HG02588 (cell line): ENCODE measurements at regions not wholly inside any gene's neighbourhood (a gene's known extent, or its start where the extent isn't known, plus 50 kb on each side); places are given as distances from the start of the nearest gene placed in this dataset.
A peak's percentile ranks its signal among the peaks of the same experiment; 100 is the strongest.
"Not testable (repeated sequence)": the region's sequence is repeated elsewhere in the genome, so short reads cannot be mapped to it uniquely, and the experiment has no call there.

Experiments used
- ATAC-seq: cut with Tn5 transposase; IDR thresholded peaks from one replicate; pipeline ENCODE4 v1.9.1; 2021; ENCODE audit warnings: mild to moderate bottlenecking, moderate library complexity; ENCODE audit not compliant: unreplicated experiment

DNA sequence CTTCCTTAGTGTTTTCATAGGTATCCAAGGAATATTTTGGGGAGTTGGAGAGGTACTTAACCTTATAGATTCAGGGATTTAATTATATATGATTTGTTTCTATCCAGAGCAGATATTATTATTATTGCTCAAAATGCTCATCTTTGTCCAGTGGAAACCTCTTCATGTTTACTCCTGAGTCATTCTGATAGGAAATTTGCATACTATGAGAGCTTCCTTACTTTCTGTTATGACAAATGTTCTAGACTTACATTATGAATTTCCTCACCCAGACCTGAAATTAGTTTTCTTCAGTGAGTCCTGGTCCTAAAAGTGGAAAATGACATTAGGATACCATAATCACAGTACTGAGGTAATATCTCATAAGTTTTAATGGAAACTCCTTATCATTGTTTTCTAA is 57.5 kb upstream of the PLPPR5 start:
- no peak for ATAC-seq

- no peak for ATAC-seq
Measured at GRCh38 chr1:99069146-99069545, 64.5 kb upstream of the PLPPR5 start.

DNA sequence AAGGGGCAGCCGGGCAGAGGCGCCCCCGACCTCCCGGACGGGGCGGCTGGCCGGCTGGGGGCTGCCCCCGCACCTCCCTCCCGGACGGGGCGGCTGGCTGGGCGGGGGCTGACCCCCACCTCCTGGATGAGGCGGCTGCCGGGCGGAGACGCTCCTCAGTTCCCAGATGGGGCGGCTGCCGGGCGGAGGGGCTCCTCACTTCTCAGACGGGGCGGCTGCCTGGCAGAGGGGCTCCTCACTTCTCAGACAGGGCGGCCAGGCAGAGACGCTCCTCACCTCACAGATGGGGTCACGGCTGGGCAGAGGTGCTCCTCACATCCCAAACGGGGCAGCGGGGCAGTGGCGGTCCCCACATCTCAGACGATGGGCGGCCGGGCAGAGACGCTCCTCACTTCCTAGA is 73.9 kb upstream of the PLPPR5 start:
- ATAC-seq = not testable (repeated sequence)

- ATAC-seq = no peak
Measured at GRCh38 chr1:99082366-99082765, 77.7 kb upstream of the PLPPR5 start.

GRCh38 chr1:99083338-99083737 is 78.7 kb upstream of the PLPPR5 start:
- no peak for ATAC-seq

GRCh38 chr1:99084562-99084961 is 79.9 kb upstream of the PLPPR5 start:
- peak; percentile 74 for ATAC-seq

GRCh38 chr1:99086057-99086456 is 81.4 kb upstream of the PLPPR5 start:
- no peak for ATAC-seq

DNA sequence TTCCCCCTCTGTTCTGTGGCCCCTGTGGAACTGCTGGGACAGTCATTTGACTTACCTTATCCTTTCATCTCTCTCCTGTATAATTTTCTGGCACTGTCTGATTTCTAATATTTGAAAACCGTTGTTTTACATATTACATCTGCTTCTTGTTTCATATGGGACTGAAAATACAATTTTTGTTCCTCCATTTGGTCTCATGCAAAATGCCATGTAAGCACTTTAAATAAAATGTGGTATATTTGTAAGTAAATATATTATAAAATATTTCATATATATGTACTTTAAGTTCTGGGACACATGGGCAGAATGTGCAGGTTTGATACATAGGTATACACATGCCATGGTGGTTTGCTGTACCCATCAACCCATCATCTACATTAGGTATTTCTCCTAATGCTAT is 93.9 kb upstream of the PLPPR5 start:
- ATAC-seq = no peak

- no peak for ATAC-seq
Measured at GRCh38 chr1:99106274-99106673, 101.6 kb upstream of the PLPPR5 start.

DNA sequence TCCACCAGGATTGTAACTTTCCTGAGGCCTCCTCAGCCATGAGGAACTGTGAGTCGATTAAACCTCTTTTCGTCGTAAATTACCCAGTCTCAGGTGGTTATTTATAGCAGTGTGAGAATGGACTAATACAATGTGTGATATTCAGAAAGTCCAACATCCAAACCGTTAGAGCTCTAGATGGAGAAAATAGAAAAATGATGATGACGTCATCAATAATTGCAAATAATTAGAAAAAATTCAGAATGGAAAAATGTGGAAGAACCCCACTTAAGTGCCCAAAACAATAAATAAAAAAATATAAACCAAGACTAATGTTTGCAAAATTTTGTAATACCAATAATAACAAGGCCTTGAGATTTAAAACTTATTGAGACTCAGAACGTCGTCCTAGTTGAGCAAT is 103.0 kb upstream of the PLPPR5 start:
- ATAC-seq = no peak

DNA sequence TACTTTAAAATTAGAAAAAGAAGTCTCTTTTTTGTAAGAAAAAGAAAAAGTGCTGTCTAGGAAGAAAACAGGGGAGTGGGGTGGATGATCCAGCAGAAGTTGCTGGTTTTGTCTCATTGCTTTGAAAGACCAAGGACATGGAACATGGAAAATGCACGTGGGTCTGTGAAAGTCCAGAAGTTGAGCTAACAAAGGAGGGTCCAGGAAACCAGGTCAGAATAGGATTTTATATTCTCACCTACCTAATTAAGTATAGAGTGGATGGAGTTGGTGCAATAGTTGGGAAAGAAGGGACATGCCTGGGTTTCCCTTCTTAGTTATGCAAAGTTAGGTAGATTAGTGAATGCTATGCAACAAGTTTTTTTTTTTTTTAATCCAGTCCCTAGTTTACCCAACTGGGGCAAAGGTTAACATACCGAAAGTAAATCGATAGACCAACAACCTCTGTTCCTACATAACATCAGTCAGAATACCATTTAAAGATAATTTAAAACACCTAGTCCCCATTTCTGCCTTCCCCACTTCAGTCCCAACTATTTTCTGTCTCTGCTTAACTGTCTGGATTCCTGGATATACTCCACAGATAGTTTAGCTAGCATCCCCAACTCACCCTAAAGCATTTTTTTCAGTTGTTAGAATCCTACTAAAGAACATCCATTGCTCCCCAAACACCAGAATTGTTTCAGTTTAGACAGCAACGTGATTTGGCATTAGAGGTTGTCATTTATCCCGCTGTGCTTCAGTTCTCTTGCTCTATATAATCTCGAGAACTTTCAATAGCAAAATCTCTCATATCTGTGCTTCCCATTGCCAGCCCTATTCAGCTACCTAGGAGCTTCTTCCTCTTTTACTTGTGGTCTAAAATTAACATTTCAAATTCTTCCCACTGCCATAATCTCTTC is 105.7 kb upstream of the PLPPR5 start:
- no peak for ATAC-seq

DNA sequence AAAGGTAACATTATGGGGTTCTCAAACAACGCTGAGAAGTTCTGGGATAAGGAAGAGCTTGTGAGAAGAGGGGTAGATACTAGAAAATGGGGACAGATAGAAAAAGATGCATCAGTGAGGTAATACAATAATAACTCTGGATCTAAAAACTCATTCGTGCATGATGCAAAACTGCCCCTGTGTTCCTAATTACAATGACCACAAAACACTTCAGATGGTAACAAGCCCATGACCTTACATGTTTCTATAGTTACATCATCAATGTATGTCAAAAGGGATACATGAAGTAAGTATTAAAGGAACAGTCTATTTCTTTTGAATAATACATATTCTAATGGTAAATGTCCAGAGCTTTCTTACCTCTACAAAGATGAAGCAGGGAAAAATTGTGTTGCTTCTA is 110.6 kb upstream of the PLPPR5 start:
- no peak for ATAC-seq

DNA sequence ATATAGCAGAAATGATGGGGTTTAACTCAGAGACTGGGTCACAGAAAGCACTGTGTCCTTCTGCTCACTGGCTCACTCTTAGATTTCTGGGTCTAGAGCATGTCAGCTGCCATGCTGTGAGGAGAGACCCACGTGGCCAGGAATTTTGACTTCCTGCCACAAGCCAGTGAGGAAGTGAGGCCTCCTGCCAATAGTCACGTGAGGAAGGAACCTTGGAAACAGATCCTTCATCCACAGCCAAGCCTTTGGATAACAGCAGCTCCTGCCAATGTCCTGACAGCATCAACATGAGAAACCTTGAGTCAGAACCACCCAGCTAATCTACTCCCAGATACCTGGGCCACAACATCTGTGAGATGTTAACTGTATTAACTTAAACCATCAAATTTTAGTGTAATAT is 114.5 kb upstream of the PLPPR5 start:
- no peak for ATAC-seq

- no peak for ATAC-seq
Measured at GRCh38 chr1:99122039-99122438, 117.4 kb upstream of the PLPPR5 start.

GRCh38 chr1:99123936-99124335 is 119.3 kb upstream of the PLPPR5 start:
- ATAC-seq = no peak

DNA sequence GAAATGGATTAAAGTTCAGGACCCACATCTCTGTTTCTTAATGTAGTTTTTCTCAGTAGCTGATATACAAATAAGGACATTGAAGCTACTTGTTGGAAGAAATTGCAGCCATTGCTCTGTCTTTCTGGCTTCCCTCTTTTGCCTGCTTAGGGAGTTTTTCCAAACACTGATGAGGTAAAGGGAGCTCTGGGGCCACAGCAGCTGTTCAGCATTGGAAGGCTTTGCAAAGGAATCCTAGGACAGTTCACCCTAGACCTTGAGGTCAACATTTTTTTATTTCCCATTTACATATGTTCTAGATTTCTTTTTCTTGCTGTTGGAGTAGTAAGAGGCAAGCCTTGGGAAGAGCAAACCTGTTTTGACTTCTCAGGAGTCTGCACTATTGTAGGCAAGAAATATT is 126.9 kb upstream of the PLPPR5 start:
- no peak for ATAC-seq

DNA sequence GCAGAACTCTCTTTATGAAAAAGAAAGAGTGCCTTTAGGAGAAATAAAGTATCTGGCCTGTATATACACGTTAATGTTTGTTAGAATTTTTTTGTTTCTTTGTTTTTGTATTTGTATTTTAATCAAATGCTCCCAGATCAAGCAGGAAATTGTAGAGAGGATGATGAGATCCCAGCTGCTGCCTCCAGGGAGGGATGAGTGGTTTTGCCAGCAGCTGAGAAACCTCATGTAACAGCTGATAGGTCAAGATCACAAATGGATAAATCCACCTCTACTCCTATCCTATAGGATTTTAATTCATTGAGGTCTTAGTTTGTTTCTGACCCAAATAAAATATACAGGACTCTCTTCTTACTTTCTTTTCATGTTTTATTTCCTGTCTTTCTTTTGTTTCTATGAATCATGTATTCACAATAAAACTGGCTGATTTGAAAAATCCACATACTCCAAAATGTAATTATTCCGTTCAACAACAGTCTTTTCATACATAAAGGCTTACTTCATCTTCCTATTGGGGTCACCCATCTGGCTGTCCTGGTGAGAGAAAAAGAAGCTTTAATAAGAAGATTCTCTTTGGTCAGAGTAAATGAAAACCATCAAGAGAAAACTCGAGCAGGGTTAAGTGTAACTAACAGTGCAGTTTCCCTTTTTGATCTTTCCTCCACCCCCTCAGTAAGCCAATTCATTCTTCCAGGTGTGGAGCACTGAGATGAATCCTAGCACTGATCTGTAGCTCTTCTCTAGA is 129.3 kb upstream of the PLPPR5 start:
- no peak for ATAC-seq

DNA sequence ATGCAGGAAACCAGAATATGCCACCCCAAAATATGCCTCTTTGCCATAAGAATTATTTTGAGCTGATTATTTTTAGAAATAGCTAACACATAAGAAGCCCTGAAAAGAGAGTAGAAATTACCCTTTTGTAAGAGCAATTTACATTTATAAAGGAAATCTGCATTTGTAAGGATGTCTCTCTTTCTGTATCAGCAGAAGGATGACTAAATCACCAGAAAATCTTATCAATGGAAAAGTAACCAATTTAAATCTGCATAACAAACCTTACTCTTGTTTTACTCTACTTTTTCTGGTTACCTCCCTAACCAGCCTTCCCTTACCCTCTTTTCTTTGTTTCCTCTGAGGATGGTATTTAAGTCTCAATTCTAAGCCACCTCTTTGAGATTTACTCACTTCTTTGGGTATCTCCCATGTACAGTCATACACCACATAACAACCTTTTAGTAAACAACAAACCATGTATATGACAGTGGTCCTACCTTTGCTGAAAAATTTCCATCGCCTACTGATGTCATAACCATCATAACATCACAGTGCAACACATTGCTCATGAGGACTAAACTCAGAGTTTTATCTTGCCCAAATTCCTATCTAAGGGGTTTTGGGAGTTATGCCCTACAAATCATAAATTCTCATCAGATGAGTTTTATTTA is 126.6 kb upstream of the PLPPR4 start:
- no peak for ATAC-seq

DNA sequence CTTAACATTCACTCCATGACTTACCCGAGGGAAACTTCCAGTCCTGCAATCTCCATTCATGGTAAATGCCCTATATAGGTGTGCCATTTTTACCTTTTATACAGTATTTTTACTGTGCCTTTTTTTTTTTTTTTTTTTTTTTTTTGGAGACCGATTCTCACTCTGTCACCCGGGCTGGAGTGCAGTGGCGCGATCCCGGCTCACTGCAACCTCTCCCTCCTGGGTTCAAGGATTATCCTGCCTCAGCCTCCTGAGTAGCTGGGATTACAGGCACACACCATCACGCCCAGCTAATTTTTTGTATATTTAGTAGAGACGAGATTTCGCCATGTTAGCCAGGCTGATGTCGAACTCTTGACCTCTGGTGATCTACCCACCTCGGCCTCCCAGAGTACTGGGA is 124.4 kb upstream of the PLPPR4 start:
- no peak for ATAC-seq

DNA sequence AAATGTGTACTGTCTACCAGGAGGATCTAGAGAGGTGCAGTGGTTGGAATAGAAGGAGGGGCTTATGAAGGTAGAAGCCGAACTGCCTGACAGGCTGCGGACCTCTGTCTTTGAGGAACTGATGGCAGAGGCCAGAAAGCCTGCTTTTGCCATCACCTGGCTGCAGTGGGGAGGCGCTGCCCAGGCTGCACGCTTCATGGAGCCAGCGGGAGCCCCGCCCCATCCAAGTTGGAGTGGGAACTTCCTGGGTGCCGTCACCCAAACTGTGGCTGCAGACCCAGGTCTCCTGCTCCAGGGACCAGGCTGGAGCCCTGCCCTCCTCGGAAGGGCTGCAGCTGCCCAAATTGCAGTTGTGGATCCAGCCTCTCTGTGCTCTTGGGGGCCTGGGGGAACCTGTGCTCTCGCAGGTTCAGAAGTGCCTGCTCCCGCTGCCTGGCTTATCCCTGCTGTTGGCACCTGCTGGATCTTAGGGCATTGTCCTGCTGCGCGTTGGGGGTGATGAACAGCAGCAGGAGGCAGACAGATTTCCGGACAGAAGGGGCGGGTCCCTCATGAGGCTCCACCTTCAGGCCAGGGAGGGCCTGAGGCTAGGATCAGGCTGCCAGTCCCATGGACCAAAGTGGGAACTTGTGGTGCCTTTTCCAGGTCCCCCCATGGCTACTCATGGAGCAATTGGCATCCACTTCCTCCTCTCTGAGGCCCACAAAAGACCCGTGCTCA is 118.0 kb upstream of the PLPPR4 start:
- no peak for ATAC-seq

GRCh38 chr1:99149952-99150351 is 114.3 kb upstream of the PLPPR4 start:
- ATAC-seq = no peak
